DOHH2 (cell line): ENCODE measurements at regions not wholly inside any gene's neighbourhood (a gene's known extent, or its start where the extent isn't known, plus 50 kb on each side); places are given as distances from the start of the nearest gene placed in this dataset.

Experiments
- H3F3A ChIP-seq: fragments of 200-600 bp; sonication (generic), shearing (Covaris generic); 2 replicates; pipeline ENCODE4 v1.6.0; 2016; ENCODE audit warnings: antibody characterized with exemption, mild to moderate bottlenecking; ENCODE audit not compliant: control insufficient read depth, insufficient read depth
- H3K27ac ChIP-seq: fragments of 200-600 bp; sonication (generic); 2 replicates; pipeline ENCODE4 v1.5.1; 2014; ENCODE audit warnings: low read depth, mild to moderate bottlenecking, low read length, moderate library complexity
- H3K27me3 ChIP-seq: fragments of 200-600 bp; sonication (generic); 2 replicates; pipeline ENCODE4 v1.6.1; 2014; ENCODE audit warnings: mild to moderate bottlenecking, low read length, mixed read lengths; ENCODE audit not compliant: control insufficient read depth
- H3K36me3 ChIP-seq: fragments of 200-600 bp; sonication (generic); 2 replicates; pipeline ENCODE4 v1.6.1; 2014; ENCODE audit warnings: mild to moderate bottlenecking, low read length, moderate library complexity, mixed read lengths; ENCODE audit not compliant: control insufficient read depth
- H3K4me1 ChIP-seq: fragments of 200-600 bp; sonication (generic); 2 replicates; pipeline ENCODE4 v1.6.1; 2014; ENCODE audit warnings: mild to moderate bottlenecking, low read length, mixed read lengths; ENCODE audit not compliant: control insufficient read depth
- H3K4me2 ChIP-seq: fragments of 200-600 bp; sonication (generic); 2 replicates; pipeline ENCODE4 v1.6.0; 2014; ENCODE audit warnings: mild to moderate bottlenecking, low read length, moderate library complexity
- H3K4me3 ChIP-seq: fragments of 200-600 bp; sonication (generic); 2 replicates; pipeline ENCODE4 v1.5.1; 2014; ENCODE audit warnings: mild to moderate bottlenecking, low read length, mixed read lengths
- H3K79me2 ChIP-seq: fragments of 200-600 bp; sonication (generic); 2 replicates; pipeline ENCODE4 v1.6.1; 2014; ENCODE audit warnings: mild to moderate bottlenecking, low read length, mixed read lengths; ENCODE audit not compliant: control insufficient read depth
- H3K9me2 ChIP-seq: fragments of 200-600 bp; sonication (generic); replicated peaks from 2 replicates; pipeline ENCODE4 v1.6.1; 2014; ENCODE audit warnings: mild to moderate bottlenecking, low read length, mixed read lengths; ENCODE audit not compliant: control insufficient read depth
- H3K9me3 ChIP-seq: fragments of 200-600 bp; sonication (generic); 2 replicates; pipeline ENCODE4 v1.6.1; 2014; ENCODE audit warnings: antibody characterized with exemption, low read length, mixed read lengths; ENCODE audit not compliant: control insufficient read depth, insufficient read depth
- H4K20me1 ChIP-seq: fragments of 200-600 bp; sonication (generic); 2 replicates; pipeline ENCODE4 v1.6.0; 2014; ENCODE audit warnings: low read depth, mild to moderate bottlenecking, antibody characterized with exemption, low read length, moderate library complexity; ENCODE audit not compliant: control insufficient read depth, insufficient read depth
- CTCF ChIP-seq: fragments of 200-600 bp; sonication (generic); IDR thresholded peaks from one replicate; pipeline ENCODE4 v1.5.1; 2014; ENCODE audit warnings: antibody characterized with exemption, mild to moderate bottlenecking, low read depth, low read length; ENCODE audit not compliant: poor library complexity, severe bottlenecking
- EZH2phosphoT487 ChIP-seq: fragments of 200-600 bp; sonication (generic); IDR thresholded peaks from 2 replicates; pipeline ENCODE4 v1.6.1; 2017; ENCODE audit warnings: borderline replicate concordance, mild to moderate bottlenecking, antibody characterized with exemption, low read length, moderate library complexity, mixed read lengths

GRCh38 chr9:104983491-104983890 lies 55.5 kb upstream of the ABCA1 start:
- Histone ChIP-seq H3F3A (no peaks in the 10 kb centered on the region), H3K36me3 (no peaks in the 10 kb centered on the region), H3K4me2 (no peak overlapping the region), H3K9me2 (no peaks in the 10 kb centered on the region), H4K20me1 (no peaks in the 10 kb centered on the region), H3K79me2 (no peaks in the 10 kb centered on the region), H3K27ac (no peak overlapping the region), H3K4me3 (no peak overlapping the region), H3K4me1 (peaks cover 21% of the 10 kb centered on the region), H3K27me3 (no peaks in the 10 kb centered on the region), H3K9me3 (no peaks in the 10 kb centered on the region)
- TF ChIP-seq EZH2phosphoT487 = no peak
- TF ChIP-seq CTCF = no peak

GRCh38 chr9:104984121-104984520 lies 56.2 kb upstream of the ABCA1 start:
- Histone ChIP-seq H3K4me2 (no peak overlapping the region), H3F3A (no peaks in the 10 kb centered on the region), H3K36me3 (no peaks in the 10 kb centered on the region), H3K27me3 (no peaks in the 10 kb centered on the region), H3K9me2 (no peaks in the 10 kb centered on the region), H3K79me2 (no peaks in the 10 kb centered on the region), H4K20me1 (no peaks in the 10 kb centered on the region), H3K27ac (no peak overlapping the region), H3K4me3 (no peak overlapping the region), H3K9me3 (no peaks in the 10 kb centered on the region), H3K4me1 (peaks cover 21% of the 10 kb centered on the region)
- TF ChIP-seq CTCF (no peak), EZH2phosphoT487 (no peak)

GRCh38 chr9:104984542-104984941 lies 56.6 kb upstream of the ABCA1 start:
- Histone ChIP-seq H3K4me1 (peaks cover 21% of the 10 kb centered on the region), H3K9me2 (no peaks in the 10 kb centered on the region), H3K9me3 (no peaks in the 10 kb centered on the region), H3K4me2 (no peak overlapping the region), H3K79me2 (no peaks in the 10 kb centered on the region), H4K20me1 (no peaks in the 10 kb centered on the region), H3F3A (no peaks in the 10 kb centered on the region), H3K27ac (no peak overlapping the region), H3K36me3 (no peaks in the 10 kb centered on the region), H3K27me3 (no peaks in the 10 kb centered on the region), H3K4me3 (no peak overlapping the region)
- no peak for TF ChIP-seq EZH2phosphoT487
- no peak for TF ChIP-seq CTCF

- Histone ChIP-seq H3K36me3 (no peaks in the 10 kb centered on the region), H3K9me2 (no peaks in the 10 kb centered on the region), H3K4me2 (no peak overlapping the region), H3K4me1 (peaks cover 21% of the 10 kb centered on the region), H3K9me3 (no peaks in the 10 kb centered on the region), H3K27ac (no peak overlapping the region), H3F3A (peaks cover 3% of the 10 kb centered on the region), H4K20me1 (no peaks in the 10 kb centered on the region), H3K27me3 (no peaks in the 10 kb centered on the region), H3K79me2 (no peaks in the 10 kb centered on the region), H3K4me3 (no peak overlapping the region)
- TF ChIP-seq EZH2phosphoT487 (no peak), CTCF (no peak)
Observed at GRCh38 chr9:104984948-104985347, 57.0 kb upstream of the ABCA1 start.
